H9 (cell line): ENCODE measurements at regions not wholly inside any gene's neighbourhood (a gene's known extent, or its start where the extent isn't known, plus 50 kb on each side); places are given as distances from the start of the nearest gene placed in this dataset.

Source experiments
- DNase-seq: peaks from one replicate; pipeline ENCODE4 v3.0.0-alpha.2; 2017
- H2AFZ ChIP-seq: one replicate; pipeline ENCODE4 v1.6.1; 2013; ENCODE audit warnings: mild to moderate bottlenecking, low read length, control low read depth, moderate library complexity
- H2AK5ac ChIP-seq: 2 replicates; pipeline ENCODE4 v1.6.1; 2013; ENCODE audit warnings: low read length, control low read depth, mixed read lengths; ENCODE audit not compliant: insufficient read length
- H2BK120ac ChIP-seq: one replicate; pipeline ENCODE4 v1.6.1; 2013; ENCODE audit warnings: low read depth, mild to moderate bottlenecking, low read length, control low read depth, inconsistent platforms; ENCODE audit not compliant: poor library complexity, severe bottlenecking
- H2BK12ac ChIP-seq: 2 replicates; pipeline ENCODE4 v1.6.1; 2013; ENCODE audit warnings: low read length, control low read depth, mixed read lengths, low read depth; ENCODE audit not compliant: insufficient read length
- H2BK15ac ChIP-seq: 2 replicates; pipeline ENCODE4 v1.6.1; 2013; ENCODE audit warnings: low read depth, low read length, control low read depth
- H2BK20ac ChIP-seq: one replicate; pipeline ENCODE4 v1.6.1; 2013; ENCODE audit warnings: low read depth, mild to moderate bottlenecking, low read length, control low read depth, inconsistent platforms; ENCODE audit not compliant: poor library complexity, severe bottlenecking
- H2BK5ac ChIP-seq: 2 replicates; pipeline ENCODE4 v1.6.1; 2013; ENCODE audit warnings: low read length, control low read depth, mixed read lengths; ENCODE audit not compliant: insufficient read length
- H3K14ac ChIP-seq: 2 replicates; pipeline ENCODE4 v1.6.1; 2013; ENCODE audit warnings: low read length, control low read depth; ENCODE audit not compliant: insufficient read depth
- H3K18ac ChIP-seq: 2 replicates; pipeline ENCODE4 v1.6.1; 2013; ENCODE audit warnings: low read depth, mild to moderate bottlenecking, mixed read lengths, low read length, control low read depth; ENCODE audit not compliant: insufficient read length
- H3K23ac ChIP-seq: 2 replicates; pipeline ENCODE4 v1.6.1; 2013; ENCODE audit warnings: low read length, control low read depth, mixed read lengths, low read depth; ENCODE audit not compliant: insufficient read length
- H3K23me2 ChIP-seq: 2 replicates; pipeline ENCODE4 v1.6.1; 2013; ENCODE audit warnings: low read depth, mild to moderate bottlenecking, mixed read lengths, low read length, control low read depth; ENCODE audit not compliant: insufficient read length, poor library complexity, severe bottlenecking
- H3K27ac ChIP-seq: 2 replicates; pipeline ENCODE4 v1.5.1; 2013; ENCODE audit warnings: low read length, control low read depth, mixed read lengths, low read depth; ENCODE audit not compliant: insufficient read length
- H3K27me3 ChIP-seq: 2 replicates; pipeline ENCODE4 v1.6.1; 2013; ENCODE audit warnings: low read length, control low read depth, inconsistent platforms; ENCODE audit not compliant: insufficient read depth
- H3K4ac ChIP-seq: 2 replicates; pipeline ENCODE4 v1.6.1; 2013; ENCODE audit warnings: low read depth, mild to moderate bottlenecking, control low read depth, inconsistent platforms, low read length, moderate library complexity
- H3K4me1 ChIP-seq: 2 replicates; pipeline ENCODE4 v1.6.1; 2013; ENCODE audit warnings: low read length, control low read depth, inconsistent platforms; ENCODE audit not compliant: insufficient read depth
- H3K4me2 ChIP-seq: 2 replicates; pipeline ENCODE4 v1.6.1; 2013; ENCODE audit warnings: low read length, control low read depth, mixed read lengths; ENCODE audit not compliant: insufficient read length, insufficient read depth
- H3K56ac ChIP-seq: 2 replicates; pipeline ENCODE4 v1.6.1; 2013; ENCODE audit warnings: low read depth, mild to moderate bottlenecking, mixed read lengths, low read length, control low read depth; ENCODE audit not compliant: insufficient read length
- H3K79me1 ChIP-seq: 2 replicates; pipeline ENCODE4 v1.6.1; 2013; ENCODE audit warnings: low read depth, mild to moderate bottlenecking, moderate library complexity, low read length, control low read depth, inconsistent platforms; ENCODE audit not compliant: insufficient read depth, poor library complexity, severe bottlenecking
- H3K79me2 ChIP-seq: 2 replicates; pipeline ENCODE4 v1.6.1; 2013; ENCODE audit warnings: low read length, control low read depth, inconsistent platforms; ENCODE audit not compliant: insufficient read depth
- H3K9ac ChIP-seq: 2 replicates; pipeline ENCODE4 v1.6.1; 2013; ENCODE audit warnings: low read length, control low read depth, mixed read lengths; ENCODE audit not compliant: insufficient read length; ENCODE audit errors: extremely low read depth
- H3K9me3 ChIP-seq: one replicate; pipeline ENCODE4 v1.6.1; 2013; ENCODE audit warnings: low read depth, low read length, inconsistent platforms; ENCODE audit not compliant: control insufficient read depth
- H3T11ph ChIP-seq: one replicate; pipeline ENCODE4 v1.6.1; 2013; ENCODE audit warnings: mild to moderate bottlenecking, low read length, control low read depth, inconsistent platforms
- H4K20me1 ChIP-seq: one replicate; pipeline ENCODE4 v1.6.1; 2013; ENCODE audit not compliant: control insufficient read depth, insufficient read length, insufficient read depth
- H4K5ac ChIP-seq: 2 replicates; pipeline ENCODE4 v1.6.1; 2013; ENCODE audit warnings: low read depth, mild to moderate bottlenecking, mixed read lengths, low read length, control low read depth; ENCODE audit not compliant: insufficient read length
- H4K8ac ChIP-seq: replicated peaks from 2 replicates; pipeline ENCODE4 v1.6.1; 2013; ENCODE audit warnings: low read length, control low read depth, mixed read lengths, low read depth; ENCODE audit not compliant: insufficient read length
- H4K91ac ChIP-seq: 2 replicates; pipeline ENCODE4 v1.6.1; 2013; ENCODE audit warnings: low read depth, mild to moderate bottlenecking, moderate library complexity, mixed read lengths, low read length, control low read depth; ENCODE audit not compliant: insufficient read length
- H3K27ac Mint-ChIP-seq, 3 experiments: 2 replicates in 2 of 3; 3 replicates in 1 of 3; pipeline ENCODE4 v1.8.0; 2020 to 2021; ENCODE audit warnings: mixed read lengths in 3 of 3, mild to moderate bottlenecking in 1 of 3, moderate library complexity in 1 of 3
- H3K27me3 Mint-ChIP-seq: 2 replicates; pipeline ENCODE4 v1.8.0; 2021; ENCODE audit warnings: low read depth, mild to moderate bottlenecking, moderate library complexity, mixed read lengths
- H3K36me3 Mint-ChIP-seq, 3 experiments: 2 replicates in 2 of 3; 3 replicates in 1 of 3; pipeline ENCODE4 v1.8.0; 2020 to 2021; ENCODE audit warnings: low read depth in 3 of 3, mixed read lengths in 3 of 3; ENCODE audit not compliant: insufficient read depth in 1 of 3
- H3K4me1 Mint-ChIP-seq, 2 experiments: 2 replicates each; pipeline ENCODE4 v1.8.0; 2020; ENCODE audit warnings: mixed read lengths in 2 of 2
- H3K4me3 Mint-ChIP-seq, 2 experiments: 2 replicates in 1 of 2; 3 replicates in 1 of 2; pipeline ENCODE4 v1.8.0; 2020 to 2021; ENCODE audit warnings: mild to moderate bottlenecking in 2 of 2, mixed read lengths in 2 of 2, moderate library complexity in 1 of 2
- H3K9me3 Mint-ChIP-seq, 2 experiments: 2 replicates in 1 of 2; 3 replicates in 1 of 2; pipeline ENCODE4 v1.8.0; 2020; ENCODE audit warnings: mild to moderate bottlenecking in 2 of 2, mixed read lengths in 2 of 2, moderate library complexity in 1 of 2
- WGBS: extraction: QIAGEN DNeasy Blood & Tissue Kit; methylation state at CpG from one replicate; pipeline ENCODE4 v1.1.7; 2013; ENCODE audit warnings: missing lambda C conversion rate, low lambda C conversion rate, mixed read lengths; ENCODE audit not compliant: insufficient read length; ENCODE audit errors: extremely low coverage; 5-methylcytosine and 5-hydroxymethylcytosine counted together
- TF ChIP-seq, protein P1 (sequence below): fragments of 200-600 bp; sonication (generic); conservative IDR thresholded peaks from 3 replicates; pipeline ENCODE4 v1.8.0; 2021; ENCODE audit warnings: antibody characterized with exemption, mild to moderate bottlenecking

DNA sequence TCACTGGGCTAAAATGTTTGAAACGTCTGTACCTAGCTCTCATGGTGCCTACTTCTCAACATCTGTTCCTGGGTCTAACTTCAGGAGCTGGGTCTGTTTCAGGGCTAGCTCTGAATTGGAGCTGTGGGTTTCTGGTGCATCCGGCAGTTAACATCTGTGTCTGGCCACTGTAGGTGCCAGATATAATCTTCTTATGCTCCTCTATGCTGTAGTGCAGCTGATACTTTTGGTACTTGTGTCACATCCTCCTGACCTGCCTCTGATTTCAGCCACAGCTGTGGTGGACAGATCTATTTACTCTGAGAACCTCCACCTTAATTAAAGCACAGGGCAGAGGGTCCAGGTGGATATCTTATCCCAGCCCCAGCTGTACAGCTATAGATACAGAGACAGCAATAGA, 496.5 kb upstream of the CDH11 start:
- H3K4me1 Mint-ChIP-seq = no peaks in the 10 kb centered on the region
- Histone ChIP-seq H3K14ac (no peak overlapping the region), H3K79me1 (no peaks in the 10 kb centered on the region), H4K5ac (no peak overlapping the region), H3K4me2 (no peak overlapping the region), H3K27ac (no peak overlapping the region), H3K18ac (no peak overlapping the region), H2BK12ac (no peak overlapping the region), H3K79me2 (no peaks in the 10 kb centered on the region), H2BK20ac (no peak overlapping the region), H2BK120ac (no peak overlapping the region), H3K56ac (no peak overlapping the region), H3K9ac (no peak overlapping the region), H3K27me3 (no peaks in the 10 kb centered on the region; the same call in 1 of the 2 replicates), H3K23ac (no peak overlapping the region), H3T11ph (no peak overlapping the region), H2BK15ac (no peak overlapping the region), H4K91ac (no peak overlapping the region), H2BK5ac (no peak overlapping the region), H3K4ac (no peak overlapping the region), H4K20me1 (no peaks in the 10 kb centered on the region), H3K23me2 (no peaks in the 10 kb centered on the region), H2AK5ac (no peak overlapping the region), H2AFZ (no peak overlapping the region), H3K9me3 (no peaks in the 10 kb centered on the region), H3K4me1 (no peaks in the 10 kb centered on the region), H4K8ac (no peak overlapping the region)
- TF ChIP-seq, protein P1, sequence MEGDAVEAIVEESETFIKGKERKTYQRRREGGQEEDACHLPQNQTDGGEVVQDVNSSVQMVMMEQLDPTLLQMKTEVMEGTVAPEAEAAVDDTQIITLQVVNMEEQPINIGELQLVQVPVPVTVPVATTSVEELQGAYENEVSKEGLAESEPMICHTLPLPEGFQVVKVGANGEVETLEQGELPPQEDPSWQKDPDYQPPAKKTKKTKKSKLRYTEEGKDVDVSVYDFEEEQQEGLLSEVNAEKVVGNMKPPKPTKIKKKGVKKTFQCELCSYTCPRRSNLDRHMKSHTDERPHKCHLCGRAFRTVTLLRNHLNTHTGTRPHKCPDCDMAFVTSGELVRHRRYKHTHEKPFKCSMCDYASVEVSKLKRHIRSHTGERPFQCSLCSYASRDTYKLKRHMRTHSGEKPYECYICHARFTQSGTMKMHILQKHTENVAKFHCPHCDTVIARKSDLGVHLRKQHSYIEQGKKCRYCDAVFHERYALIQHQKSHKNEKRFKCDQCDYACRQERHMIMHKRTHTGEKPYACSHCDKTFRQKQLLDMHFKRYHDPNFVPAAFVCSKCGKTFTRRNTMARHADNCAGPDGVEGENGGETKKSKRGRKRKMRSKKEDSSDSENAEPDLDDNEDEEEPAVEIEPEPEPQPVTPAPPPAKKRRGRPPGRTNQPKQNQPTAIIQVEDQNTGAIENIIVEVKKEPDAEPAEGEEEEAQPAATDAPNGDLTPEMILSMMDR = no peak
- no peak for DNase-seq
- peaks cover 0 to 2% of the 10 kb centered on the region in 2 experiments; a peak in 2 of 5 replicates for H3K9me3 Mint-ChIP-seq
- no peaks in the 10 kb centered on the region for H3K36me3 Mint-ChIP-seq
- no peak overlapping the region for H3K4me3 Mint-ChIP-seq
- H3K27ac Mint-ChIP-seq = no peak overlapping the region
- peaks cover 6% of the 10 kb centered on the region for H3K27me3 Mint-ChIP-seq
- WGBS = no CpG with 5 or more reads among the region's 2 CpGs
